HepG2 (cell line): ENCODE measurements at regions not wholly inside any gene's neighbourhood (a gene's known extent, or its start where the extent isn't known, plus 50 kb on each side); places are given as distances from the start of the nearest gene placed in this dataset.

Experiments used
- ATAC-seq: fragments of 200-7000 bp; cut with Tn5 transposase; 3 replicates; pipeline ENCODE4 v1.9.1; 2020; ENCODE audit warnings: mild to moderate bottlenecking, moderate library complexity
- BruUV-seq: library from RNA; stranded (reverse); fragments of 400-500 nt; replicated peaks from 2 replicates; lab custom pipeline; 2021; lab: Mats Ljungman, UMichigan
- CTCF ChIA-PET: fragments of 300-600 bp; formaldehyde crosslinking; extraction: SDS; loops from one replicate; lab custom pipeline; 2021; ENCODE audit warnings: low total read pairs, inconsistent platforms, low intra/inter-chr PET ratio; lab: Yijun Ruan, JAX
- POLR2A ChIA-PET: fragments of 350-600 bp; sonication (Branson Sonifier 250); formaldehyde crosslinking; loops from one replicate; lab custom pipeline; 2020; ENCODE audit warnings: antibody characterized with exemption, inconsistent platforms; lab: Yijun Ruan, JAX
- DNase-seq: peaks from one replicate; pipeline ENCODE4 v3.0.0-alpha.2; 2015; ENCODE audit warnings: low spot score
- FAIRE-seq: peaks from 3 replicates; lab custom pipeline; 2011; peaks lifted over from hg19 to GRCh38; lab: Jason Lieb, UNC
- H2AFZ ChIP-seq: one replicate; pipeline ENCODE4 v1.6.1; 2011; ENCODE audit warnings: low read length, inconsistent platforms
- H3K27ac ChIP-seq: fragments of 300-600 bp; 3 replicates; pipeline ENCODE4 v1.8.0; 2011; ENCODE audit warnings: mixed run types, mild to moderate bottlenecking, mixed read lengths, low read length, inconsistent platforms; ENCODE audit not compliant: insufficient read depth; ENCODE audit errors: extremely low read length
- H3K27me3 ChIP-seq, 2 experiments: fragments of 200-600 bp in 1 of 2; 2 replicates in 1 of 2; 3 replicates in 1 of 2; pipeline versions ENCODE4 v1.6.0 to v1.8.0; 2011; ENCODE audit warnings: low read length in 2 of 2, mild to moderate bottlenecking in 2 of 2, moderate library complexity in 2 of 2, inconsistent platforms in 1 of 2; ENCODE audit not compliant: insufficient read depth in 2 of 2, control insufficient read depth in 1 of 2
- H3K36me3 ChIP-seq, 2 experiments: fragments of 200-600 bp in 1 of 2; replicated peaks in 1 of 2; 2 replicates in 1 of 2; 3 replicates in 1 of 2; pipeline versions ENCODE4 v1.5.1 to v1.8.0; 2011; ENCODE audit warnings: low read length in 2 of 2, inconsistent platforms in 1 of 2; ENCODE audit not compliant: insufficient read depth in 2 of 2, control insufficient read depth in 1 of 2
- H3K4me1 ChIP-seq: 2 replicates; pipeline ENCODE4 v1.5.1; 2012; ENCODE audit warnings: low read length, inconsistent platforms; ENCODE audit not compliant: insufficient read depth
- H3K4me2 ChIP-seq: 2 replicates; pipeline ENCODE4 v1.6.0; 2011; ENCODE audit warnings: low read depth, low read length, inconsistent platforms
- H3K4me3 ChIP-seq, 3 experiments: fragments of 200-600 bp in 1 of 3; sonication (generic), shearing (Covaris generic) in 1 of 3; replicated peaks in 1 of 3; 2 replicates each; pipeline ENCODE4 v1.5.1; 2011 to 2016; ENCODE audit warnings: low read length in 3 of 3, inconsistent platforms in 2 of 3, low read depth in 2 of 3, mild to moderate bottlenecking in 2 of 3, control low read depth in 1 of 3, mixed read lengths in 1 of 3; ENCODE audit not compliant: insufficient read depth in 1 of 3
- H3K79me2 ChIP-seq: one replicate; pipeline ENCODE4 v1.6.1; 2011; ENCODE audit warnings: low read length, inconsistent platforms; ENCODE audit not compliant: insufficient read depth
- H3K9ac ChIP-seq: 2 replicates; pipeline ENCODE4 v1.6.0; 2011; ENCODE audit warnings: mild to moderate bottlenecking, low read depth, low read length, inconsistent platforms; ENCODE audit not compliant: insufficient read depth
- H3K9me3 ChIP-seq: 2 replicates; pipeline ENCODE4 v1.5.1; 2012; ENCODE audit warnings: mild to moderate bottlenecking, low read length
- H4K20me1 ChIP-seq: 2 replicates; pipeline ENCODE4 v1.6.0; 2011; ENCODE audit warnings: inconsistent platforms, mild to moderate bottlenecking, low read length, moderate library complexity; ENCODE audit not compliant: insufficient read depth
- BRD4 ChIP-seq: sonication (generic); formaldehyde crosslinking; IDR thresholded peaks from 2 replicates; pipeline ENCODE4 v1.4.0; 2020; ENCODE audit warnings: missing genetic modification reagents
- CREB1 ChIP-seq, 2 experiments: fragments of 450-650 bp in 1 of 2; IDR thresholded peaks; 2 replicates each; pipeline ENCODE4 v1.6.1; 2016 to 2017; ENCODE audit warnings: control low read depth in 1 of 2, mild to moderate bottlenecking in 1 of 2, missing compliant biosample characterization in 1 of 2, missing genetic modification characterization in 1 of 2
- DBP ChIP-seq: sonication (generic); formaldehyde crosslinking; IDR thresholded peaks from 2 replicates; pipeline ENCODE4 v1.4.0; 2020; ENCODE audit warnings: missing genetic modification reagents; ENCODE audit errors: not compliant biosample characterization
- GTF2F1 ChIP-seq: fragments of 150-350 bp; IDR thresholded peaks from 2 replicates; pipeline ENCODE4 v1.6.1; 2014; ENCODE audit warnings: low read length
- KDM1A ChIP-seq: IDR thresholded peaks from 2 replicates; pipeline ENCODE4 v1.6.1; 2016; ENCODE audit warnings: missing compliant biosample characterization
- MIXL1 ChIP-seq: IDR thresholded peaks from 2 replicates; pipeline ENCODE4 v1.6.1; 2016
- MTA3 ChIP-seq: sonication (generic); formaldehyde crosslinking; IDR thresholded peaks from 2 replicates; pipeline ENCODE4 v1.4.0; 2020; ENCODE audit warnings: missing genetic modification reagents
- NFE2L2 ChIP-seq: fragments of 150-350 bp; IDR thresholded peaks from 2 replicates; pipeline ENCODE4 v1.6.1; 2014; ENCODE audit warnings: low read length
- RBM39 ChIP-seq: fragments of 200-400 bp; formaldehyde crosslinking; IDR thresholded peaks from one replicate; pipeline ENCODE4 v1.6.1; 2018; ENCODE audit warnings: antibody characterized with exemption, mild to moderate bottlenecking, low read depth, low read length; ENCODE audit not compliant: poor library complexity, severe bottlenecking
- TEAD2 ChIP-seq: sonication (generic); formaldehyde crosslinking; IDR thresholded peaks from 2 replicates; pipeline ENCODE4 v1.9.0; 2021; ENCODE audit warnings: missing genetic modification reagents
- ZFYVE20 ChIP-seq: sonication (generic); formaldehyde crosslinking; IDR thresholded peaks from 2 replicates; pipeline ENCODE4 v1.8.0; 2023; ENCODE audit warnings: low read depth, mild to moderate bottlenecking, moderate library complexity, missing genetic modification reagents, borderline replicate concordance
- ZNF383 ChIP-seq: sonication (generic); formaldehyde crosslinking; IDR thresholded peaks from 2 replicates; pipeline ENCODE4 v1.4.0; 2020; ENCODE audit warnings: missing genetic modification reagents, mild to moderate bottlenecking, borderline replicate concordance
- ZNF646 ChIP-seq: sonication (generic); formaldehyde crosslinking; IDR thresholded peaks from 2 replicates; pipeline ENCODE4 v1.9.0; 2021; ENCODE audit warnings: mild to moderate bottlenecking, missing genetic modification reagents
- WGBS: methylation state at CpG from one replicate; pipeline ENCODE4 v1.1.6; 2017; ENCODE audit warnings: low lambda C conversion rate; 5-methylcytosine and 5-hydroxymethylcytosine counted together
- in situ Hi-C: cut with HindIII; loops from 2 replicates; pipeline ENCODE4 v1.10.0; 2017; ENCODE audit warnings: low pct_unique_long_range_greater_than_20kb; ENCODE audit not compliant: extremely low pct_ligation_motif_present
- intact Hi-C: fragments of 100-400 bp; cut with micrococcal nuclease; formaldehyde crosslinking; loops from one replicate; pipeline ENCODE4 v1.10.0; 2022; ENCODE audit not compliant: unreplicated experiment

GRCh38 chr12:114172135-114172534, 206.0 kb upstream of the RBM19 start:
- no peaks in the 10 kb centered on the region for H3K79me2 ChIP-seq
- ATAC-seq (no peak), DNase-seq (no peak), FAIRE-seq (no peak)
- no TSS peak for BruUV-seq
- H3K27ac ChIP-seq, result no peak overlapping the region
- no peak overlapping the region for H2AFZ ChIP-seq
- TF ChIP-seq CREB1 (IDR thresholded peaks at IDR 0.05) (peak; percentile 56), CREB1 (CRISPR knock-in tag; IDR thresholded peaks at IDR 0.05) (no peak), KDM1A (CRISPR knock-in tag) (no peak)
- intact Hi-C loops, result no loop called here
- no peaks in the 10 kb centered on the region for H3K36me3 ChIP-seq
- CTCF ChIA-PET, result no interaction called here
- POLR2A ChIA-PET, result no interaction called here
- 37% methylated on average over 4 of the region's 4 CpGs for WGBS
- H3K4me2 ChIP-seq, result no peak overlapping the region
- H3K9ac ChIP-seq, result no peak overlapping the region
- H4K20me1 ChIP-seq, result no peaks in the 10 kb centered on the region
- H3K4me3 ChIP-seq, result no peak overlapping the region
- in situ Hi-C loops, result no loop called here
- H3K4me1 ChIP-seq, result no peaks in the 10 kb centered on the region
- H3K27me3 ChIP-seq, result no peaks in the 10 kb centered on the region; a peak in 1 of 5 replicates
- no peaks in the 10 kb centered on the region for H3K9me3 ChIP-seq

GRCh38 chr12:114168061-114168460, 201.9 kb upstream of the RBM19 start:
- no peak overlapping the region for H3K9ac ChIP-seq
- H3K36me3 ChIP-seq, result no peaks in the 10 kb centered on the region
- ChIA-PET CTCF (no interaction called here), POLR2A (no interaction called here)
- H3K4me1 ChIP-seq, result no peaks in the 10 kb centered on the region
- no peak overlapping the region for H3K4me2 ChIP-seq
- DNase-seq (no peak), FAIRE-seq (no peak), ATAC-seq (no peak)
- H4K20me1 ChIP-seq, result no peaks in the 10 kb centered on the region
- no peaks in the 10 kb centered on the region for H3K9me3 ChIP-seq
- intact Hi-C loops (no loop called here), in situ Hi-C loops (no loop called here)
- H3K27me3 ChIP-seq, result no peaks in the 10 kb centered on the region; a peak in 2 of 5 replicates
- WGBS, result 11% methylated on average over 2 of the region's 2 CpGs
- H3K27ac ChIP-seq, result no peak overlapping the region
- no peaks in the 10 kb centered on the region for H3K79me2 ChIP-seq
- BruUV-seq, result no TSS peak
- H3K4me3 ChIP-seq, result no peak overlapping the region
- H2AFZ ChIP-seq, result no peak overlapping the region
- no peak for TF ChIP-seq RBM39
- no peak for TF ChIP-seq ZNF383
- TF ChIP-seq GTF2F1, result no peak
- no peak for TF ChIP-seq NFE2L2
- TF ChIP-seq ZNF646 (CRISPR knock-in tag), result no peak
- no peak for TF ChIP-seq MIXL1 (CRISPR knock-in tag)
- no peak for TF ChIP-seq DBP (CRISPR knock-in tag)
- TF ChIP-seq BRD4 (CRISPR knock-in tag), result no peak
- no peak for TF ChIP-seq MTA3 (CRISPR knock-in tag)
- TF ChIP-seq ZFYVE20 (CRISPR knock-in tag), result no peak
- TF ChIP-seq TEAD2 (CRISPR knock-in tag), result no peak
